GM13977 (cell line): ENCODE measurements at regions not wholly inside any gene's neighbourhood (a gene's known extent, or its start where the extent isn't known, plus 50 kb on each side); places are given as distances from the start of the nearest gene placed in this dataset.
"Not testable (repeated sequence)": the region's sequence is repeated elsewhere in the genome, so short reads cannot be mapped to it uniquely, and the experiment has no call there.

Source experiments
- DNase-seq: peaks from one replicate; pipeline ENCODE4 v3.0.0; 2012; ENCODE audit warnings: low spot score
- in situ Hi-C: fragments of 300-500 bp; cut with MboI; formaldehyde crosslinking; loops from one replicate; pipeline ENCODE4 v1.12.0; 2022; ENCODE audit warnings: low sequenced_read_pairs, low pct_unique_long_range_greater_than_20kb, mixed read lengths, inconsistent platforms; ENCODE audit not compliant: unreplicated experiment
- TF ChIP-seq, protein P1 (sequence below): IDR thresholded peaks from 2 replicates; pipeline ENCODE4 v1.5.1; 2012; ENCODE audit warnings: mild to moderate bottlenecking, control low read depth; ENCODE audit not compliant: insufficient read depth; ENCODE audit errors: extremely low read depth, missing control alignments

DNA sequence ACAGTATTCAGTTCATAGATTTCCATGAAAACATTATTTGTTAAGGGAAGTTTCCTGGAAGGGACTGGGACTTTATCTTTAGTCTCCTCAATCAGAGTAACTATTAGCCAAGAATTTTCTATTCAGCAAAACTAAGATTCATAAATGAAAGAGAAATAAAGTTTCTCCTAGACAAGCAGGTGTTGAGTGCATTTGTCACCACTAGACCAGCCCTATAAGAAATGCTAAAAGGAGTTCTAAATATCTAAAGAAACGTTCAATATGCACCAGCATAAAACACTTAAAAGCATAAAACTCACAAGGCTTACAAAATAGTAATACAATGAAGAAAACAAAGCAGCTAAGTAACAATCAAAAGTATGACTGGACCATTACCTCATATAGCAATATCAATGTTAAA is 423.0 kb downstream of the TECRL start:
- TF ChIP-seq, protein P1, sequence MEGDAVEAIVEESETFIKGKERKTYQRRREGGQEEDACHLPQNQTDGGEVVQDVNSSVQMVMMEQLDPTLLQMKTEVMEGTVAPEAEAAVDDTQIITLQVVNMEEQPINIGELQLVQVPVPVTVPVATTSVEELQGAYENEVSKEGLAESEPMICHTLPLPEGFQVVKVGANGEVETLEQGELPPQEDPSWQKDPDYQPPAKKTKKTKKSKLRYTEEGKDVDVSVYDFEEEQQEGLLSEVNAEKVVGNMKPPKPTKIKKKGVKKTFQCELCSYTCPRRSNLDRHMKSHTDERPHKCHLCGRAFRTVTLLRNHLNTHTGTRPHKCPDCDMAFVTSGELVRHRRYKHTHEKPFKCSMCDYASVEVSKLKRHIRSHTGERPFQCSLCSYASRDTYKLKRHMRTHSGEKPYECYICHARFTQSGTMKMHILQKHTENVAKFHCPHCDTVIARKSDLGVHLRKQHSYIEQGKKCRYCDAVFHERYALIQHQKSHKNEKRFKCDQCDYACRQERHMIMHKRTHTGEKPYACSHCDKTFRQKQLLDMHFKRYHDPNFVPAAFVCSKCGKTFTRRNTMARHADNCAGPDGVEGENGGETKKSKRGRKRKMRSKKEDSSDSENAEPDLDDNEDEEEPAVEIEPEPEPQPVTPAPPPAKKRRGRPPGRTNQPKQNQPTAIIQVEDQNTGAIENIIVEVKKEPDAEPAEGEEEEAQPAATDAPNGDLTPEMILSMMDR, result no peak
- in situ Hi-C loops, result no loop called here
- no peak for DNase-seq

DNA sequence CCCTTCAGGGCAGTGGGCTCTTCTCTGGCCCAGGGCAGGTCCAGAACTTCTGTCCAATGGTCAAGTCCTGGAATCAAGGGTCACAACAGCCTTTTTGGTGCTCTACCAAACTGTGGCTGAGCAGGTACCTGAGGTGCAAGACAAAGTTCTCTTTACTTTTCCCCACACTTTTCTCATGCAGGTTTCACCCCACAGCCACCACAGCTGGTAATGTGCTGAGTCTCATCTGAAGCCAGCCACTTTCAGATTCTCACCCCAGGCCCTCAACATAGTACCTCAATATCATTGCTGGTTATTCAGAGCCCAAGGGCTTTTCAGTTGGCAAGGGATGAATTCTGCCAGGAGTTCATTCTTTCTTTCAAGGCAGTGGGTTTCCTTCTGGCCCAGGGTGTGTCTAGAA is 426.0 kb downstream of the TECRL start:
- no peak for DNase-seq
- TF ChIP-seq, protein P1, result no peak
- in situ Hi-C loops, result no loop called here

DNA sequence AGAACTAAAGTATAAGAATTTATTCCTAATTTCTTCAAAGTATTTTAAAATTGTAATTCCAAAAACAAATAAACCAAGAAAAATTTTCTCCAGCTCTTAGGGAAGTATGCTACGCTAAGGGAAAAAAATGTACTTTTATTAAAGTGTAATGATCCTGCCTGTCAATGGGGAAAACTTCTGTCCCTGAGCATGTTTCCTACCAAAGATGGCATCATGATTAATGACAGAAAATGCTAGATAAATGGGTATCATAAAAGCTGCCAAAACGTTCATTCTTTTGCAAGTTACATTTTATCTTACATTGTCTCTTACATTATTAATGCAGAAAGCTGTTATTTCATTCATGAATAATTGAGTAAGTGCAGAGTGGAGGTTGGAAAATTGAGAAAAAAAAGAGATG is 443.4 kb downstream of the TECRL start:
- in situ Hi-C loops, result no loop called here
- no peak for DNase-seq
- TF ChIP-seq, protein P1, result no peak

DNA sequence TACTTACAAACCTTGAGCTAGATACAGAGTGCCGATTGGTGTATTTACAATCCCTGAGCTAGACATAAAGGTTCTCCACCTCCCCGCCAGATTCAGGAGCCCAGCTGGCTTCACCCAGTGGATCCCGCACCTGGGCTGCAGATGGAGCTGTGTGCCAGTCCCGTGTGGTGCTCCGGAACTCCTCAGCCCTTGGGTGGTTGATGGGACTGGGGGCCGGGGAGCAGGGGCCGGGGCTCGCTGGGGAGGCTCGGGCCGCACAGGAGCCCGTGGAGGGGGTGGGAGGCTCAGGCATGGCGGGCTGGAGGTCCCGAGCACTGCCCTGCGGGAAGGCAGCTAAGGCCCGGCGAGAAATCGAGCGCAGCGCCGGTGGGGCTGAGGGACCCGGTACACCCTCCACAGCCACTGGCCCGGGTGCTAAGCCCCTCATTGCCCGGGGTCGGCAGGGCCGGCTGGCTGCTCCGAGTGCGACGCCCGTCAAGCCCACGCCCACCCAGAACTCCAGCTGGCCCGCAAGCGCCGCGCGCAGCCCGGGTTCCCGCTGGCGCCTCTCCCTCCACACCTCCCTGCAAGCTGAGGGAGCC is 466.5 kb downstream of the TECRL start:
- in situ Hi-C loops, DNase-seq: not testable (repeated sequence)

DNA sequence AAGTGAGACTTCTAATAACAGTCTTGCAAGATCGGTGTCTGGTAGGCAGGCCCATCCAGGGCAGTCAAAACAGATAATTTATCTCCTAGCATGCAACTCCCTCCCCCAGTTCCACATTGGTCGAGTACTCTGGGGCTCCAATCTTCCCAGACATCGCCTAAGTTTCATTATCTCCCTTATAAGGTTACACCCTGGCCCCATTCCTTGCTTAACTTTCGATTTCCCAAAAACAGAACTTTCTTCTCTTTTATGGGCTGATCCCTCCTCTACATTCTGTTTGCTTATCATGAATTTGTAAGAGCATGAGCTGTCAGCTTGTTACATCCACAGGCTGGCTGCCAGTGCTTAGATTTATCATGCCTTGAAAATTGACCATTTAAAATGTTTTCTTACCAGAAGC is 471.3 kb downstream of the TECRL start:
- in situ Hi-C loops, result no loop called here
- TF ChIP-seq, protein P1, result no peak
- DNase-seq, result no peak

DNA sequence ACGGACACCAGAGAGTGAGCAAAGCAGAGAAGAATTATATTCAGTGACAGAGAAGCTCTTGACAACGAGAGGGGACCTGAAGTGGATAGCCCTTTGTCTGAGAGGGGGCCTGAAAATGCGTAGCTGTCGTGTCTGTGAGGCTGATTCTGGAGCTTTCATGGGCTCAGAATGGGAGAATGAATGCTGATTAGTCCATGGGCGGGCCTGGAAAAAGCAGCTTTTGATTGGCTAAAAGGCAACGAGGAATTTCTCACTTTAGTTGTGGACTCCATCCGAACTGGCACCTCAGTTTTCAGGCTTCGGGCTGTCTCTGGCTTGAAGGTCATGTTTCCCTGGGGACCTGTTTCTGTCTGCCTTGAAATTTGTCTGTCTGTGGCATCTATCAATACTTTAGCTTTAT is 487.1 kb downstream of the TECRL start:
- TF ChIP-seq, protein P1, result no peak
- no peak for DNase-seq
- in situ Hi-C loops, result no loop called here

DNA sequence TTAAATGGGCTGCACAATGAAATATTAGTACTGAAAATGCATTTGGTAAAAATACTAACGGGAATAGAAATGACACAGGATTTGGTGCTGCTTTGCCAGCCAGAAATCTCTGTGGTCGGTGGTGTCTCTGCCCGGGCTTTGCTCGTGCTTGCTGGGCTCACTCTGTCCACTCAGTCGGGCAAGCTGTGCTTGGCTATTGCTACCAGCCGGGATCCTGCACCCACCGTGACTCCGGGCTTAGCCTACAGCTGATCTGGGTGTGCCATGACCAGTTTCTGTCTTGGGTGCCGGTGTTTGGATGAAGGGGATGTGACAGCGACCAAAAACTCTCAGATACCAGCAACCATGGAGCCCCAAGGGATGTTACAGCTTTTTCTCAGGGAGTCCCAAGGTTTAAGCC is 487.7 kb downstream of the TECRL start:
- TF ChIP-seq, protein P1, result no peak
- no peak for DNase-seq
- in situ Hi-C loops, result no loop called here
